Upper lobe of left lung (tissue), 4 donors: ENCODE measurements at regions not wholly inside any gene's neighbourhood (a gene's known extent, or its start where the extent isn't known, plus 50 kb on each side); places are given as distances from the start of the nearest gene placed in this dataset.

Experiments used
- CTCF ChIP-seq, 6 experiments: fragments of 450-650 bp in 4 of 6; fragments of 200-600 bp in 2 of 6; sonication (generic) in 2 of 6; IDR thresholded peaks; one replicate each; pipeline ENCODE4 v1.5.1; 2016 to 2019; ENCODE audit warnings: antibody characterized with exemption in 6 of 6
- EP300 ChIP-seq, 4 donors: sonication (generic); formaldehyde crosslinking; IDR thresholded peaks; one replicate each; pipeline ENCODE4 v1.5.1; 2017; ENCODE audit warnings: antibody characterized with exemption in 4 of 4, control low read depth in 2 of 4
- POLR2A ChIP-seq, 4 donors: fragments of 450-650 bp; IDR thresholded peaks; one replicate each; pipeline ENCODE4 v1.5.1; 2016 to 2017; ENCODE audit warnings: antibody characterized with exemption in 4 of 4, mild to moderate bottlenecking in 2 of 4

- TF ChIP-seq CTCF (IDR thresholded peaks at IDR 0.05): no peak
- no peak for TF ChIP-seq POLR2A (IDR thresholded peaks at IDR 0.05)
- no peak for TF ChIP-seq EP300 (IDR thresholded peaks at IDR 0.05)
Measured at GRCh38 chr11:70944141-70944540, 308.2 kb downstream of the SHANK2 start.
